Kidney (tissue), 13 donors: ENCODE measurements at regions not wholly inside any gene's neighbourhood (a gene's known extent, or its start where the extent isn't known, plus 50 kb on each side); places are given as distances from the start of the nearest gene placed in this dataset.

Source experiments
- DNase-seq, 5 donors: peaks; one replicate each; pipeline ENCODE4 v3.0.0-alpha.2; 2013 to 2020
- FAIRE-seq: peaks from 2 replicates; lab custom pipeline; 2012; peaks lifted over from hg19 to GRCh38; lab: Jason Lieb, UNC
- H3K27ac ChIP-seq, 2 donors: one replicate each; pipeline ENCODE4 v1.7.0; 2013; ENCODE audit warnings: low read depth in 2 of 2, low read length in 2 of 2, inconsistent platforms in 1 of 2
- H3K27me3 ChIP-seq: one replicate; pipeline ENCODE4 v1.7.1; 2013; ENCODE audit warnings: low read length, inconsistent platforms; ENCODE audit not compliant: control insufficient read depth, insufficient read depth
- H3K36me3 ChIP-seq, 3 donors: one replicate each; pipeline versions ENCODE4 v1.7.0 to v1.7.1; 2013; ENCODE audit warnings: low read length in 3 of 3, control low read depth in 1 of 3, inconsistent platforms in 1 of 3; ENCODE audit not compliant: insufficient read depth in 3 of 3, control insufficient read depth in 2 of 3
- H3K4me1 ChIP-seq, 3 donors: one replicate each; pipeline versions ENCODE4 v1.7.0 to v1.7.1; 2013; ENCODE audit warnings: low read length in 3 of 3, inconsistent platforms in 1 of 3, low read depth in 1 of 3; ENCODE audit not compliant: control insufficient read depth in 2 of 3, insufficient read depth in 2 of 3
- H3K4me3 ChIP-seq, 3 donors: one replicate each; pipeline versions ENCODE4 v1.7.0 to v1.8.1; 2013; ENCODE audit warnings: low read length in 3 of 3, control low read depth in 1 of 3, inconsistent platforms in 1 of 3
- H3K9ac ChIP-seq, 3 donors: one replicate each; pipeline versions ENCODE4 v1.7.0 to v1.7.1; 2013; ENCODE audit warnings: low read length in 3 of 3, control low read depth in 1 of 3, inconsistent platforms in 1 of 3
- H3K9me3 ChIP-seq, 3 donors: one replicate each; pipeline versions ENCODE4 v1.7.0 to v1.7.1; 2013; ENCODE audit warnings: low read length in 3 of 3, control low read depth in 1 of 3, inconsistent platforms in 1 of 3; ENCODE audit not compliant: control insufficient read depth in 2 of 3, insufficient read depth in 1 of 3
- CTCF ChIP-seq: IDR thresholded peaks from 3 replicates; pipeline ENCODE4 v1.5.1; 2012; ENCODE audit warnings: mild to moderate bottlenecking, moderate library complexity, borderline replicate concordance; ENCODE audit not compliant: insufficient read depth; ENCODE audit errors: extremely low read depth
- intact Hi-C: fragments of 100-400 bp; cut with DNase I; formaldehyde crosslinking; loops from one replicate; pipeline ENCODE4 v1.11.1; 2022
- donor health status: control.
- donor health status: control.
- donor health status: control.
- donor health status: control.
- donor health status: control.
- donor health status: DM: yes; HTN: yes; CAD: no.
- donor health status: Normal renal cell carcinoma (clear cell type).

DNA sequence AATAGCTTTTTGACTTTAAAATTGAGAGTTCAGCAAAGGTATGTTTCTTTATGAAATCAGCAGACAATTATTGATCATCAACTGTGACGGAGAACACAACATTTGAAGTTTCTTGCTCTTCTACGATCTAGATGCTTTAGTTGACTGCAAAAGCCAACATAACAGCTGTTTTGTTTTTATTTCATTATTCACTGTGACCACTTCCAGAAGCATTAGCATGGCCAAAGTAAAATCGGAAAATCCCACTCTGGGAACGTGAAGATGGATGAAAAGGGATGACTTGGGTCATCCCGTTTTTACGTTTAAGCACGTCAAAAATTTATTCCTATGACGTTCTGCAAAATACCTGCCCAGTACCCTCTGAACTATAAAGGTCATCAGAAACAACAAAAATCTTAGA is 833.0 kb upstream of the ADAMTS5 start:
- no peak for TF ChIP-seq CTCF
- no peak overlapping the region for H3K9ac ChIP-seq
- DNase-seq (no peak), FAIRE-seq (no peak)
- no peaks in the 10 kb centered on the region for H3K4me1 ChIP-seq
- intact Hi-C loops: loop anchor here (10.0 kb wide), 1 partner anchor 945 kb away; no protein-coding TSS in a partner anchor
- H3K36me3 ChIP-seq: no peaks in the 10 kb centered on the region
- no peaks in the 10 kb centered on the region for H3K27me3 ChIP-seq
- H3K27ac ChIP-seq: no peak overlapping the region
- no peak overlapping the region for H3K4me3 ChIP-seq
- no peaks in the 10 kb centered on the region for H3K9me3 ChIP-seq

DNA sequence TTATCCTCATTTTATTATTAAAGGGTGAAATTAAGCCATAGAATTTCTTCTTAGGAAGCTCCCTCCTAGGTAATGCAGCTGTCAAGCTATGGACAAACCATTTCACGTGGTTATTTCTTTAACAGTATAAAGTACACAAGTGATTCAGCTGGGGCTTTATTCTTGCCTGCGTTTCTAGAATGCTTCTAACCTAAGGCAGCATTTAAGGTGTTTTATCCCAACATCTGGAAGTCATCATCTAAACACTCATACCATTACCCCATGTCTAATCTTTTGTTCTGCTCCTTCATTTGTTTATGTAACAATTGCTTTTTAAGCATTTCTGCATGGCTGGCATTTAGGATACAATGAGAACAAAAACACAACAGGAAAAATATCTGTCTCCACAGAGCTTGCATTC is 829.2 kb upstream of the ADAMTS5 start:
- H3K36me3 ChIP-seq: no peaks in the 10 kb centered on the region
- no peak for DNase-seq
- H3K27ac ChIP-seq: no peak overlapping the region
- no peak overlapping the region for H3K9ac ChIP-seq
- no peak overlapping the region for H3K4me3 ChIP-seq
- no peak for TF ChIP-seq CTCF
- H3K27me3 ChIP-seq: no peaks in the 10 kb centered on the region
- H3K9me3 ChIP-seq: no peaks in the 10 kb centered on the region
- FAIRE-seq: no peak
- intact Hi-C loops: no loop called here
- peaks cover 0 to 6% (median 0%) of the 10 kb centered on the region in 3 donors for H3K4me1 ChIP-seq

- FAIRE-seq: no peak
- no peak overlapping the region for H3K27ac ChIP-seq
- no peak overlapping the region for H3K9ac ChIP-seq
- no peak overlapping the region for H3K4me3 ChIP-seq
- no peak for TF ChIP-seq CTCF
- no peaks in the 10 kb centered on the region for H3K9me3 ChIP-seq
- peak in 1 of 5 donors; percentile 52 for DNase-seq
- no peaks in the 10 kb centered on the region for H3K27me3 ChIP-seq
- H3K4me1 ChIP-seq: peaks cover 0 to 6% (median 0%) of the 10 kb centered on the region in 3 donors
- no peaks in the 10 kb centered on the region for H3K36me3 ChIP-seq
- intact Hi-C loops: no loop called here
These were observed 828.5 kb upstream of the ADAMTS5 start for GRCh38 chr21:27795418-27795817.

DNA sequence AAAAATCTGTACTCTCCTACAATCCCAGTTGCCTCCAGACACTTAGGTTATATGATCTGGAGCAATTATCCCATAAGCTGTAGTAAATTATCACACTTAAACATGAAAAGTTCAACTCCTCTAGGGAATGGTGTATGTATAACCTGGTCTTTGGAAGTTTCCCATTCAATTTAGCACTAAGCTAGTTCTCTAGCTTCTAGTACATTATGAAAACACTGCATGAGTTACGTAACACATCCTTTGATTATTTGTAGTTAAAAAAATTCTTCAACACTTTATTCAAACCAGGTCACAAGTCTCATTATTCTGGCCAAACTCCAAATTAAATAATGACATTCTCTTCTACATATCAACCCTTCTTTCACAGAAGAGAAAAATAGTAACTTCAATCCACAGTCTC is 827.0 kb upstream of the ADAMTS5 start:
- Histone ChIP-seq H3K36me3 (no peaks in the 10 kb centered on the region), H3K27me3 (no peaks in the 10 kb centered on the region), H3K4me1 (peaks cover 0 to 6% (median 0%) of the 10 kb centered on the region in 3 donors), H3K27ac (no peak overlapping the region), H3K9me3 (peaks cover 0 to 1% (median 0%) of the 10 kb centered on the region in 3 donors), H3K4me3 (no peak overlapping the region), H3K9ac (no peak overlapping the region)
- intact Hi-C loops: no loop called here
- DNase-seq: no peak
- TF ChIP-seq CTCF: no peak
- FAIRE-seq: no peak
